DMS153 treated with DMSO at 0.1 percent for 48 hours (cell line): ENCODE measurements at regions not wholly inside any gene's neighbourhood (a gene's known extent, or its start where the extent isn't known, plus 50 kb on each side); places are given as distances from the start of the nearest gene placed in this dataset.

Source experiments
- DNase-seq: peaks from one replicate; lab custom pipeline; 2025; ENCODE audit not compliant: unreplicated experiment; lab: John Stamatoyannopoulos, UW

DNA sequence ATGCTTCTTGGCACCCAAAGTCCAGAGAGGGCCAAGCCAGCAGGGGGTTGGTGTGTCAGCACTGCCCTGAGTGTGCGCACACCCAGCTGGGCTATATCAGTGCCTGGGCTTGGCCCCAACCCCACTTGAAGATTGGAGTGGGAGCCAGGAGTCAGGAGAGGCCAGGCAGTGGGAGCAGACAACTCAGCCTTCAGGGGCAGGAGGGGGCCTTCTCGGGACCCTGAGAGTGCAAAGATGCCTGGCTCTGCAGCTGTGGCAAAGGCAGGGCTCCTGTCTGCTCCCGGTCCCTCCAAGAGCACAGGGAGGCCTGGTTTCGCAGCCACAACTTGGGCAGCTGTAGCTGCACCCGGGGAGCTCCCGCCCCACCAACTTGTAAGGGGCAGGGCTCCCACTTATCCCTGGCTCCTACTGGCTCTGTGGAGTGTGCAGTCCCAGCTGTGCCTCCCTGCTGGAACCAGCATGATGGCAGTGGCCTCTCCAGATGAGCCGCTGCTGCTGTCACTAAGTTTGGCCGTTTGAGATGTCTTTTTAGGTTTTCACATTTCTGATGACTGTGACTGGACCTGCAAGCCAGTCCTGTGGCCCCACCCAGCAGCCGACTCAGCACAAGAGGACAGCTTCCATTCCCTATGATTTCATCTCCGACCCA lies 148.8 kb upstream of the HS6ST1 start:
- DNase-seq: no peak

DNA sequence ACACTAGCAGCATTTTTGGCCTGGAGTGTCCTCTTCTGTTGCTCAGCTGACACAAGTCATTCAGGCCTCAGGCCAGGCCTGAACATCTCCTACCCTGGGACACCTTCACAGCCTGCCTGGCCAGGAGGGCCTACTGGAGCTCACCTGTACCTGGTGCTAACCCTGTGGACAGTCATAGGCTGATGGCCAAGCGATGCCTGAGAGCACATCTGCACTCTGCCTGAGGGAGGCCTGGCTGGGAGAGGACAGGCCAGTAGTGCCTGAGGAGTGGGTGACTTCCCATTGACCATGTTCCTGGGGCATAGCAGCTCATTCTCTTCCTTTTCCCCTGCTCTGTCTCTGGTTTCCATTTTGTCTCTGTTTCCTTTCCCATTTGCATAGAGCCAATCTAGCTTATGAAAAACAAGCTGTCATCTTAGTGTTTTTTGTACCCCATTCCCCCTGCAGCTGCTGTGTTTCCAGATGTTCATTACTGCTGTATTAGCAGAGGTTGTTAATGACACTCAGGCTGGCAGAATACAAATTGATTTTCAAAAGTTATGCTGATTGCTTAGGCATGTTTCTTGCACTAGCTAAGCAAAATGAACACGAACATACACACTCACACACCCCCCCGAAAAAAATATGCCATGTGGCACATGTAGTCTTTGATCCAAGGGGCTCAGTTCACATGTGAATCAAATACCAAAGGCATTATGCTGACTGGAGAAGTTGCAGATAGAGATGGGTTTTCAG lies 149.7 kb upstream of the HS6ST1 start:
- no peak for DNase-seq

DNA sequence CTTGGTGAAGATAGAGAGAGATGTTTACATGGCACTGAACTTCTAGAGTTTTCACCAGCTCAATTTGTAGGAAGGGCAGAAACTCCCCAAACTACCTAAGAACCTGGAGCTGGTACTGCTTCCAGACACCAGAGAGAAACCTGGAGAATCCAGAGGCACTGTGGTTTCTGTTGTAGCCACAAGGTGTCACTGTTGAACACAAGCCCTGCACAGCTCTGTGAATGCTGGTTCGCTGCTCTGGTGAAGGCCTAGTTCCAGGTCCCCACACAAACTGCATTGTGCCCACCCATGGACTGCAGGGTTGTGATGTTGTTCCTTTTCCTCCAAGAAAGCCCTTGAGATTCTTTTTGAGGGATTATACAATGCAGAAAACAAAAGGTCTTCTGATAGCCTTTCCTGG lies 150.5 kb upstream of the HS6ST1 start:
- DNase-seq: no peak

DNA sequence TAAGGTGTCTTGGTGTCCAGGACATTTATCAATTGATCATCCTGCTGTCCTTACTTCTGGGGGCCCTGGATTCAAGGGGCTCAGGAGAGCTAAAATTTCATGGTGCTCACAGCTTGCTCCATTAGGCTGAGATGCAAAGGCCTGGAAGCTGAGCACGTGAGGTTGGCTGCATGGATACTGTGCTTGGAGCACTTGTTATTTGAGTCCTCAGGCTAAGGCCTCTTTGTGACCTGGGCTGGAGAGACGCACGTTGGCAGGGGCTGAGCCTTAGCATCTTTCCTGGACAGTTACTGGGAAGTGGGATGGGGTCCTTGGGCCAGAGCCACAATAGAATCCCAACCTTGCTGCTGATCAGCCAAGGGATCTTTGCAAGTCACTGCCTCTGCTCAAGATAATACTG lies 151.2 kb upstream of the HS6ST1 start:
- DNase-seq: no peak

DNA sequence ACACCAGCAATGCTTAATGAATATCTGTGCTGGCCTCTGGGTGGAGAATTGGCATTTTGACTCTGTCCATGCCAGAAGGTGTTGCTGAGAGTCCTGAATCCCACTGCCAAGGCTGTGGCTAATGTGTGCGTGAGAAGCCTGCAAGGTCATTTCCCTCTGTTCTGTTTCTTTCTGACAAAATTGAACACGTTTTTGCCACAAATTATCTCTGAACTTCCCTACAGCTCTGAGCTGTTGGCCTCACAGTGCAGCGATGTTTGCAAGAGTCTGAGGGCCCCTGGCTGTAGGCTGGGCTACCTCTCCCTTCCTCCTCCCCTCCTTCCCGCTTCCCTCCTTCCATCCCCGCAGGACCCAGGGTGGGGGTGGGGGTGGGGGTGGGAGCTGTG lies 154.1 kb upstream of the HS6ST1 start:
- DNase-seq: no peak

DNA sequence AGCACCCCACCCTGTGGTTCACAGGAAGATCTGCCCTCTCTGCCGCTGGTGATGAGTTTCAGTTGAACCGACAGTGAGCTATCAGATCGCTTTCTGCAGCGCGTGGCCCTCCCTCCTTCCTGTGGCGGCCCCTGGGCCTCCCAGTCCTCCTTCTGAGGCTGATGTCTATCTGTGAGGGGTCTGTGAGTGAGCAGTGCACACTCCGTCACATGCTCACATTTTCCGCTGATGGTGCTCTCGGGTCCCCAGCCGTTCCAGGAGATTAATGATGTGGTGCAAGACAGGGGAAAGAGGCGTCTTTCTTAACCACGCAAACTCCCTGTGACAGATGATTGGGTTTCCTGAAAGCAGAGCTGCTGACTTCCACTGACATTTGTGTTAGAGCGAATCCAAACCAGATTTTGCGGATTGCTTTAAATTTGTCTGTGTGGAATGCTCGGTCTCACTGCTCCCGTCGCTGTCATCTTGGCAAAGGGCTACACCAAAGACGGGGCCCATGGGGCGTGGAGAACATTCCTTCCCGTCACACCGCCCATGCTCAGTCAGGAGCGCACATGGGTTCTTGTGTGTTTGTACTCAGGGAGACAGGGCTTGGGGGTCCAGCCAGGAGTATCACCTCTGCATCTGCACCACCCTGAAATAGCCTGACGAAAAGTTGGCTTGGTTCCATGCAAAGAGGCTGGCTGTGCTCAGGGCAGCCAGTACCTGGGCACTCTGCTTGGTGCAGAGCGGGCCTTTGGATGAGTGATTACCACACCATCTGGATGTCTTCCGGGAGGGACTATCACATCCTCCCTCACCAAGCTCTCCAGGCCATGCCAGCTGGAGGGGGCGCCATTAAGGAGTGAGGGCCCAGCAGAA lies 154.7 kb upstream of the HS6ST1 start:
- no peak for DNase-seq

DNA sequence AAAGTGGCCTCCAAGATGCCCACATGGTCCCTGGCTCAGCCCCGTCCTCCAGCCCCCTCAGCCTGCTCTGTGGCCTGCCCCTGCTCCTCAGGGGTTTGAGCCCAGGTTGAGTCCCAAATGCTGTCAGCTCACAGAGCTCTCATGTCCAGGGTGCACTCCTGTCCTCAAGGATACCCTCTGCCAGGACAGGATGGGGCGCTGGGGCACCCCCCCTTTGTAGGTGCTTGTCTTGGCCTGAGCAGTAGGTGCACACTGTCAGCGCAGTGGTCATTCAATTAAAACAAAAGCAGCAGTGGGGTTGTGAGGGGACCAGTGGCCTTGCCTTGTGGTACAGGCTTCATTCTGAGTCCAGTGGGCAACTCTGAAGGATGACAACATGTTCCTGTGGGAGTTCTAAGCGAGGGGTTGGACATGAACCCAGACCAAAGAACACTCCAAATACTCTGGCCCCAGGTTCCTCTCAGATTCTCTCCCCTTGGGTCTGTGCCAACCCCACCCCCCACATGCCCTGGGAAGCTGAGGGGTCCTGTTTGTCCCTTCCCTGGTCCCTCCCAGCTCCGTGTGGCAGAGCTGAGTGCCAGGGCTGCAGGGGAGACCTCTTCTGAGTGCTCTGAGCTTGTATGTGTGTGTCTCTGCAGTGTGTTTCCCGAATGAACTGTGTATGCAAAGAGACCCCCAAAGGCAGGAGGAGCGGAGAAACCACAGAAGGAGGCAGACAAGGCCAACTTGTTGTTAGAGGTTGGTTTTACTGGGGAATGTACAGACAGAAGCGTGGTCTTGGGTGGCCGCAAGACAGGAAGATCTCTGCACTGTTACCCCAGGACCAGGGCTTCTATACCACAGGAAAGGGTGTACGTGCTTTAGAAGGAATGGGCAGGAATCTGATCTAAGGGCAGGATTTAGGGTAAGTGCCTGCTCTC lies 155.6 kb upstream of the HS6ST1 start:
- no peak for DNase-seq

DNA sequence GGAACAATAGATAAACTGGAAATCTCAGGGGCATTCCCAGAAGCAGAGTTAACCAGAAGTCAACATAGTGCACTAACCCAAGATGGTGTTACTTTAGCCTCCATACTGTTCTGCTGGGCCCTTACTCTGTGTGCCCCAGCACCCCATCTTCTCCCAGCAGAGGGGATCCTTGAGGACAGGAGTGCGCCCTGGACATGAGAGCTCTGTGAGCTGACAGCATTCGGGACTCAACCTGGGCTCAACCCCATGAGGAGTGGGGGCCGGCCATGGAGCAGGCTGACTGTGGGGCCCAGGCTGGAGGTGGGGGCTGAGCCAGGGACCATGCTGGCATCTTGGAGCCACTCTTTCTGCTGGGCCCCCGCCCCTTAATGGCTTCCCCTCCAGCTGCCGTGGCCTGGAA lies 156.3 kb upstream of the HS6ST1 start:
- DNase-seq: no peak

DNA sequence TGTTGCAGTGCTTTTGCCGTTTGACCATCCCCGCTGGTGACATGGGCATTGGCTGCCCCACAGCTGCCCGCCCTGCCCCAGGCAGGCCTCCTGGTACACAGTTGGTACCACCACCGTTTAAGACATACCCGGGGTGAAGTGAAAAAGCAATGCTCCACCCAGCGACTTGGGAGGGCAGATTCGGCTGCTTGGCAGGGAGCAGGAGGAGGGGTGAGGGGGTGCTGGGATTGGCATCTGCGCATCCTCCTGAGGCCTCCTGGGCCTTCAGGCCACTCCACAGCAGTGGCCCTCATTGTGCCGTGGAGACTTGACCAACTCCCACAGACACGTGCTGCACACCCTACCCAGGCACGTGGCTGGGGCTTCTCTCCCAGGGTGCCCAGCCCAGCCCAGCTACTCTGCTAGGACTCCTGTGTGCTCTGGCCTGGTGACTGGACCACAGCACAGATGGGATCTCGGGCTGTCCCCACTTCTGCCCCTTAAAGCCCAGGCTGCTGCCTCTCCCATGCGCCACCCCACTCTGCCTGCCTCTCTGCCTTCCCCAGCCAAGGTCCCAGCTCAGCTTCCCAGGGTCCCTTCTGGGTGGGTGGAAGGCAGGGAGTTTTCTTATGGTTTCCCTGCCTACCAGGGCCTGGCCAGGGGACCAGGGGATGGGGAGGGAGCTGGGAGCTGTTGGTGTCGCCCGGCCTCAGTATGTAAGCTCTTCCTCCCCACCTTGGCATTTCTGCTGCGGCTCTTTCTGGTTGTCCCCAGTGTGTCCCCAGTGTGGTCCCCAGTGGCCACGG lies 157.0 kb upstream of the HS6ST1 start:
- no peak for DNase-seq

DNA sequence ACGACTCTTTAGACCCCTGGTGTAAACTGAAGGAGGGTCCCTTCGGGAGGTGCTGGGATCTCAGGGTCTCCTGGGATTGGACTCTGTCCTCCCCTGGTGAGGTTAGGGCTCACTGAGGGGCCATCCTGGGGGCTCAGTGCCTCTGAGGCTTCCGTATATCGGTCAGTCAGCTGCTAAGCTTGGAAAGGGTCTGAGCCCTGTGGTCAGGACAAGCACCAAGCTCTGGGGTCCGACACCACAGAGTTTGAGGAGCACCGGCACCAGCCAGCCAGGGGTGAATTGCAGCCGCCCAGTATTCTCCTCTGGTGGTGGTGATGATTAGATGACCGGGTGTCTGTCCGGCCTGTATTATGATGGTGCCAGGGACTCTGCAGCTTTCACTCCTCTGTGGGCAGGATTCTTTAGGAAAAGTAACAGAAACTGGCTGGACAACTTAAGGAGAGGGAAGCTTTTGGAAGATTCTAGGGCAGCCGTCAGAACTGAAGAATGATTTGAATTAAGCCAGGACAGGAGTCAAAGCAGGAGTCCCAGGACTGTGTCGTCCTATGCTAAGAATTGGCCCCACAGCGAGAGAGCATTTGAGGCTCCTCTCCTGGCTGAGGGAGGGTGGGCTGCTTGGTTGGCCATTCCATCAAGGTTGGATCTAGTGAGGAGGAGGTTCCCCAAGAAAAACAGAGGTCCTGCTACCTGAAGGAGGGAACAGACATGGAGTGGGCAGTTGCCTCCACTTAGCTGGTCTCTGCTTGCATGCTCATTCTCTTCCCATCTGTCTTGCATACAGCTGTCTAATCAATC lies 158.6 kb upstream of the HS6ST1 start:
- DNase-seq: no peak

DNA sequence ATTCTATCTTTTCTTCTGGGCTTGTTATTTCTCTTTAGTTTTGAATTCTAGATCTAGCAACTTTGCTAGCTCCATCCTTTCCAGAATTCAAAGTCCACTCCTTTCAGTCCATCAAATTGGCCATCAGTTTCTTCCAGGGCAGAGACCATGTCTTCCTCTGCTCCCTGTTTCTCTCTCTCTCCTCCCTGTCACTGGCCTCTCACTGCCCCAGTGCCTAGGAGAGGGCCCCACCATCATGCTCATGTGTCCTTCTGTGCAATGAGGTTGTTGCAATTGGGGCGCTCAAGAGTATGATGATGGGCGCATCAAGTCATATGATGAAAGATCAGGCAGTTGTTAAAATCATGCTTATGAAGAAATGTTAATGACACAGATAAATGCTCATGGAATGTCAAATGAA lies 159.2 kb upstream of the HS6ST1 start:
- DNase-seq: no peak

DNA sequence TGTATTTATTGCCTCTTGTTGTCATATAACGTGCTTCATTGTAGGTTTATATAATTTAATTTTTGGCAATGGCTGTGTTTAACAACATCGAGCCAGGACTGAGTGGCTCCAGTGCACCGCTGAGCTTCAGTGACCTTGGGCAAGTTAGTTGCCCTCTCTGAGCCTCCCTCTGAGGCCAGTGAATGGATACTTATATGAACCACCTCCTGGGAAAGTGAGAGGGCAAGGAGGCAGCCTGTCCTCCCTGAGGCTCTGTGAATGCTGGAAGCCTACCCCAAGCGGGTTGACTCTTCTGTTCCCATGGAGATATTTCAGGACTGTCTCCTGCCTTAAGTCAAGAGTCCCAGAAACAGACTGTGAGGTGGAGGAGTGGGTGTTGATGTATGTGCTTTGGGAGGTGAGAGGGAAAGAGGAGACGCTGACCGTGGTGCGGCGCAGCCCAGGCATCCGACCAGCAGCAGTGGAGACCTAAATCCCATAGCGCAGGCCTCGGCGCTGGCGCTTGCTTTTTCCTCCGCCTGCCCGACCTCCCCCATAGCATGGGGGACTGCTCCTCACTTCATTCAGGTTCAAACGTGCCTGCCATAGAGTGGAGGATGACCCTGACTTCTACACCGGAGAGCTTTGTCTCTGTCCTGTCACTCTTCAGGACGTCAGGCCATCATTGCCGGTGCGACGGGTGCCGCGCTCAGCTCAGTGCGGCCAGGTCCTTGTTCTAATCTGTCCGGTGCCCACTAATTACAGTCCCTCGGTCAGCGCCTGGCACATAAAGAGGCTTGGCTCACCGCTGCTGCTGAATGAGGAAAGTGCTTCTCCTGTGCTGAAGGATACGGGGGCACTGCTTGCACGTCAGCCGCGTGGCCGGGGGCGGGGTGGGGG lies 167.3 kb upstream of the HS6ST1 start:
- DNase-seq: no peak

DNA sequence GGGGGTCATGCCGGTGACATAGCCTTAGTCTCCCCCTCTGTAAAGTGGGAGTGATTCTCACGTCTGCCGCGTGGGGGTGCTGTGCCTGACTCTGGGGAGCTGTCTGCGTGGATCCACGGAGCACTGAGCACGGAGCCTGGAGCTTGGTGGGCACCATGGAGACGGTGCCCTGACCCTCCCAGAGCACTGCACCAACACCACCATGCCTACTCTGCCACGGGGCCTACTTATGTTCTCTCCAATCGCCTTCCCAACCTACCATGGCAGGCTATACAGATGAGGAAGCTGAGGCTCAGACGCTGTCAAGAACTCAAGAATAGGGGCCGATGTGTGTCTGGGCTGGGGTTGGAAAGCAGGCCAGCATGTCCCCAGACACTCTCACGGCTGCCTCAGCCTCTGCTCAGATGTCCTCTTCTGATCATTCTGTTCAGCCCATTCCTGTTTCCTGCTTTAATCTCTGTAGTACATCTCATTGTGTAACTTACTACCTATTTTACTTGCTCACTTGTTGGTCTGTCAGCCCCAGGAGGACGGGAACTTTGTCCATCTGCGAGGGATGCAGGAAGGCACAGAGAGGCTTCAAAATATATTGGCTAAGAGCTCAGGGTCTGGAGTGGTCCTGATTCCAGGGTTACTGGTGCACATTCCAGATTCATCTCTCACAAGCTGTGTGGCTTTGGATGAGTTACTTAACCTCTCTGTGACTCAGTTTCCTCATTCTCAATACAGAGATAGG lies 168.1 kb upstream of the HS6ST1 start:
- DNase-seq: no peak

DNA sequence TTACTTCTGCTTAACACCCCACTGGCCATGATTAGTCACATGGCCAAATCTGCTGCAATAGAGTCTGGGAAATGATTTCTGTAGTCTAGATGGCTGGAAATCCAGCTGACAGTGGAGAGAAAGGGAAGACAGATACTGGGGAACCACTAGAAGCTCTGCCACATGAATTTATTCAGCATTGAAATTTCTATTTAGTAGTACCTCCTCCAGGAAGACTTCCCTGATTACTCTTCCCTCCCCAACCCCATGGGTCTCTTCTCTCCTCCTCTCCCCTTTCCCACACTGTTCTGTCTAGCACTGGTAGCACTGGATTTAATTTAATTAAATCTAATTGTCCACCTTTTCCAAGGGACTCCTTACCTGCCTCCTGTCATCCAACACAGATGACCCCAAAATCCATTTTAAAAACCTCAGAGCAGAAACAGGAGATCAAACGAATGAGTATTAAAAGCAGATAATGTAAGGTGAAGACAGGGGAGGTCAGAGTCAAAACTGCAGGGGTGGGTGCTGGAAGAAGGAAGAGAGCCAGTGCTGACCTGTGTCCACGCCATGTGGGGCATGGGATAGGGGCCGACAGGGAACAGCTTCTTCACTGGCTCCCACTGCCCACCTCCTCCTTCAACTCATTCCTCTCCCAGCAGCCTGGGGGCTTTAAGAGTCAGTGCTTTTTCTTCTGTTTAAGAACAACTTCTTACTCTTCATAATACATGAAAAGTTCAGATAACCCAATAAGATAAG lies 169.2 kb upstream of the HS6ST1 start:
- DNase-seq: no peak

DNA sequence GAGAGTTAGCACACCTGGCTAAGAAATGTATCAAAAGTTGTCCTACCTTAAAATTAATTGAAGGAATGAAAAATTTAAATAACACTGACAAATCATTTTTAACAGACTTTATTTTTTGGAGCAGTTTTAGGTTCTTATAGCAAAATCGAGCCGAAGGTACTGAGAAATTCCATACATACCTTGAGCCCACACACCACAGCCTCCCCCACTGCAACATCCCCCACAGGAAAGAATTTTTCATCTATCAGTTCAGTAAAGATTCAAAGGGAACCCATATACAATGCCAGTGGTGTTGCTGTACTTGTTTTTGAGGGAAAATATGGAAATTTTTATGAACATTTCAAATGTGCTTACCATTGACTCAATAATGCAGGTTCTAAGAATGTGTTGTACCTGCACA lies 169.8 kb upstream of the HS6ST1 start:
- no peak for DNase-seq

DNA sequence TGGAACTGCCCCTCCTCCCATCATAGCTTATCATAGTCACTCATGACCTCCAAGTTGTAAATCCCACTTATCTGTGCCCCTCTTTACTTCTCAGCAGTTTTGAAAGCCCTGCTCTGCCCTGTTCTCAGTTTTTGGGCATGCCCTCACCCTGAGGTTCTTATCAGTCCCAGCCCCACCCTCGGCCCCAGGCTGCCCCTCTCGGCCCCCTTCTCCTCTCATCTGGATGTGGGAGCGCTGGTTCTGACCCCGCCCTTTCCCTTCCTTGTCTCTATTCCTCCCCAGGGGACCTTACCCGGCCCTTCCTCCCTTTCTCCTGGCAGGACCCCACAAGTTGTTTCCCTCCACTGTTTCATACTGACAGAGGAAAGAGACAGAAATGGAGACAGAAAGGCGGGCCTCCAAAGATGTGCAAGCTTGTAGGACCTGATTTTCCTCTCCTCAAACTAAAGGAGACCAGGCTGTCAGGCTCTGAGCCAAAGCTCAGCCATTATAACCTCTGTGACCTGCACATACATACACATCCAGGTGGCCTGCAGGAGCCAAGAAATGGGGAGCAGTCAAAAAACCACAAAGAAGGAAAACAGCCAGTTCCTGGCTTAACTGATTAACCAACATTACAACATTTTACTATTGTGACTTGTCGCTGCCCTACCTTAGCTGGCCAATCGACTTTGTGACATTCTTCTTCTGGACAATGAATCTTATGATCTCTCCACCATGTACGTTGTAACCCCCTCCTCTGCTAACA lies 171.0 kb upstream of the HS6ST1 start:
- no peak for DNase-seq
